HS-27A (cell line): ENCODE measurements at regions not wholly inside any gene's neighbourhood (a gene's known extent, or its start where the extent isn't known, plus 50 kb on each side); places are given as distances from the start of the nearest gene placed in this dataset.

Experiments
- DNase-seq: peaks from one replicate; pipeline ENCODE4 v3.0.0-alpha.2; 2012; ENCODE audit warnings: low read depth, missing footprints

GRCh38 chr6:23589811-23590210 lies 536.2 kb upstream of the NRSN1 start:
- DNase-seq = no peak

DNA sequence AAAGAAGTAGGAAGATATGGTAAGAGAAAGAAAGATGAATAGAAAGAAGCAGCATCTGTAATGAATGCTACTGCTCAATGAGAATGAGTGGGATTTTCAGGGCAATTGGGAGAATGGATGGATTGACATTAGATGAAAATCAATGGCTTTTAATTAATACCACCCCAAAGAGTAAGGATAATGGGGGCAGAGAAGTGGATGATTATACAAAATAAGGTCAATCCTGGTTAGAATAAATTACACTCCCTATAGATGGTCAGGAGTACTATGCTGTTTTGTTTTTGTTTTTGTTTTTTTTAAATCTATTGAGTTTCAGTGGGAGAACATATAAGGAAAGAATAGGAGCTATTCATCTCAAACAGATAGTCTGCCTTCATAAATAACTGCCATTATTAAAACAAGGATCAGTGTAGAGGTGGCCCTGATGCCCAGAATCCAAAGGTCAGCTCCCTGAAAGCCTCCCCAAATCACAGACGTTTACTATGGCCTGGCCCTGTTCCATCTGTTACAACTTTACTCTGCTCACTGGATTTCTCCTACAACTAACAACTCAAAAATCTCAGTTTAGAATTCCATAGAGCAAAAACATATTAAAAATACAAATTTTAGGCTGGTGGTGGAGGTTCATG lies 535.4 kb upstream of the NRSN1 start:
- no peak for DNase-seq

GRCh38 chr6:23591761-23592160 lies 534.3 kb upstream of the NRSN1 start:
- no peak for DNase-seq

- DNase-seq = no peak
Measured at GRCh38 chr6:23600118-23600517, 525.9 kb upstream of the NRSN1 start.

DNA sequence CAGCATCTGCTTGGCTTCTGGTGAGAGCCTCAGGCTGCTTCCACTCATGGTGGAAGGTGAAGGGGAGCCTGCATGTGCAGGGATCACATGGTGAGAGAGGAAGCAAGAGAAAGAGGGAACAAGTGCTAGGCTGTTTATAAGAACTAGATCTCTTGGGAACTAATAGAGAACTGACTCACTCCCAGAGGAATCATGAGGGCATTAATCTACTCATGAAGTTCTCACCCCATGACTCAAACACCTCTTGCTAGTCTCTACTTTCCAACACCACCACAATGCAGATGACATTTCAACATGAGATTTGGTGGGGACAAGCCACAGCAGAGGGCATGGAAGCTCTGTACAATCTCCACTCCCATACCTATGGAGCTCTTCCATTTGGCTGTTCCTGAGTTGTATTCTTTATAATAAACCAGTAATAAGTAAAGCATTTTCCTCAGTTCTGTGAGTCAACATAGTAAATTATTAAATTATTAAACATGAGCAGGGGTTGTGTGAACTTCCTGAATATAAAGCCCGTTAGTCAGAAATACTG lies 524.1 kb upstream of the NRSN1 start:
- DNase-seq = no peak

DNA sequence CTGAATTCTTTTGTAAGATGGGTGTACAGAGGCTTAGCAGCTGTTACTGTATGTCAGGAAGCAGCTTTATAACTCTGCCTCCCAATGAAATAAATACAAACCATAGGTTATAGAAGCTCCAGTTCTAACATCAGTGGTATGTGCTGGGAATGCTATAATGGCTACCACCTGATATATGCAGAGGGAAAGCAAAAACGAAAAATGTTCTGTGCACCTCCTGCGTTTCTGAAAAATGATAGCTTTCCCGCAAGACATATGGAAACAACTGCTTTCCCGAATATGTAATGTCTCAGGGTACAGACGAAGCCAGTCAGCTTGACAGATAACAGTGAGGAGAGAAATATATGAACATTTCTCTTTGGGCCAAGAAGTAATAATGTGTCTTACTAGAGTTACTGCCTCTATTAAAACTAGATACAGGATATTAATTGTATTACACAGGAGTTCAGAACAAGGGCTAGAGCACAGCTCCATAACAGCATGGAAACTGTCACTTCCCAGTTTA lies 517.0 kb upstream of the NRSN1 start:
- no peak for DNase-seq

DNA sequence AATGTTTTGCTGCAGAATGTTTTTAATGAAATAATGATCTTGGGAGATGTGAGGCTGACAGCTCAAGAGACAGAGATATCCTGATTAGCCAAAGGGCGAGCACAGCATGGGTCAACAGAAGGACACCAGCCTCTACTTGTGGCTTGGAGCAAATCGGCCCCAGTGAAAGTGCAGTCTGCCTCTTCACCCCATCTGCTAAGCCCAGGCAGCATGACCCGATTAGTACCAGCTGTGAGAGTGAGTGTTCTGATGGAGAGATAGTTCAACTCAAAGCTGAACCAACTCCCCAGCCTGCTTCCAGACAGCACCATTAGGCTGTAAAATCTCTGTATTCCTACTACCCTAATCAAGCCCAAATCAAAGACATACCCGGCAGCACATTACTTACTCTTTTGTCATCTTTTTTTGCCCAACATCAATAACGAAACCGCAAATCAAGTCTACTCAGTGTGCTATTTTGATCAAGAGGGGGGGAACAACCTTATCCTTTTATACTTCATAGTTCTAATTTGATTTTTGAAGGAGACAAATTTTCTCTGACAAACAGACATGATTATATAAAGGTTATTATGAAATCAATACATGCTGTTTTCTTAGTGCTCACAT lies 514.1 kb upstream of the NRSN1 start:
- DNase-seq = no peak

- DNase-seq = no peak
Measured at GRCh38 chr6:23618366-23618765, 507.6 kb upstream of the NRSN1 start.

- no peak for DNase-seq
Measured at GRCh38 chr6:23620911-23621401, 505.1 kb upstream of the NRSN1 start.

DNA sequence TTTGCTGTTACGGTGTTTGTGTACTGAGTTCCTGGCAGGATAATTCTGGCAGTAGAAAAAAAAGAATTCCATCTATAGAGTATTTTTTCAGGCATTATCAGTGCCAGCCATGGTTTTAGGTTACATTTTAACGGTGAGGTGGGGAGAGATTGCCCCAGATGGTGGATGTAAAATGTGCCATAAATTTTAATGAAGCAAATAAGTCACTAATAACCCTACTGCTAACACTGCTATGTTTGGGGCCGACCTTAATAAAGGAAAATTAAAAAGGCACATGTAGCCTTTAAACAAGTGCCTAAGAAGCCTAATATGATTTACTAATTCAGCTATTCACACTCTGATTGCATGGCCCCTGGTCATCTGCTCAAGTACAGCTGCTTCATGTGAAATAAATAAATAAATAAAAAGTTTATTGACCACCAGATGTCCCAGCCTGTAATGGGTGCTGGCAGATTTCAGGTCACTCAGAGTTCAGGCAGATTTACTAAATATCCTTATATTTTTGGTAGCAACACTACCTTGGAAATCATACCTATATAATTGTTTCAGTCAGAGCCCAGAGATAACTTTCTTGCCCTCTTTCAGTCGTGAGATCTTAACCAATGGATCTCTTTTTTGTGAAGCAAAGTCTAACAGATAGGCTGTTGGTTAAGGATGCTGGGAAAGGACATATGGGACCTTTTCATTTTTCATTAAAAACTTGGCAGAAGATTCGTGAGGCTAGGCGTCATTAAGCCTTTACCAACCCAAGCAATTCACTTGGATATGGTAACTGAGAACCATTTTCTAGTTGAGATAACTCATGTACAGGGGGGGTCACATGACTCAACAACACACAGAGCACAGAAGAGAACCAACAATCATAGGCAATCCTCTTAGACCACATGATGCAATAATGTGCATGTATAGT lies 495.0 kb upstream of the NRSN1 start:
- DNase-seq = no peak

GRCh38 chr6:23633996-23634395 lies 492.0 kb upstream of the NRSN1 start:
- DNase-seq = no peak

DNA sequence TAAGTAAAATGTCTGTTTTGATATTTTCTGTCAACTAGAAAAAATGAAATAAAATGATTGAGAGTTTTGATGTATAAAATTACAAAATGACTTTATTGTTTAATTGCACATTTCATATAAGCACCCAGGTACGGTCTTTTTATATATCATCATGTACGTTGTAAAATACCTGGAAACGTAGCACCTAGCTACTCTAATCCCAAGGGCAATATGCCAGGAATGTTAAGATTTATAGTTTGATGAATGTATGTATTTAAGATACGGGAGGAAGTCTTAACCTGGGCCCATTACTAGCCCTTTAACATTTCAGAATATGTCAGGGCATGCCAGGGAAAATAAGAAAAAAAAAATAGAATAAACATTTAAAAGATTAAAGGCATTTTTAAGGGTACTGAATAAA lies 490.9 kb upstream of the NRSN1 start:
- DNase-seq = no peak

DNA sequence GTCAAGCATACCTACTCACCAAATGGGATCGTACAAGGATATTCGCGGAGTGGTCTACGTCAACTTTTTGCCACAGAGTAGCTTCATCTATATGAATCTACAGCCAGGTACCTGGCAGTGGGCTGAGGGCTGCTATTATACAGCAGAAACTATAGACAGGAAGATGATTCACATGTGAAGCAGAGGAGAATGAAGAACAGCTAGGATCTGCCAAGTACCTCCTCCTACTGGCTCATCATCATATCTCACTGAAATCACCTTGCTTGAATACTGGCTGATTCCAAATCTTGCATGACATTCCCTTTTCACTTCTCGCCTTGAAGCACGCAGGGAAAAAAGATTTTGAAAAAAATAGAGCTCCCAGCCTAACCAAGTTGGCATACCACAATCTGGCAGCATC lies 488.7 kb upstream of the NRSN1 start:
- DNase-seq = no peak

DNA sequence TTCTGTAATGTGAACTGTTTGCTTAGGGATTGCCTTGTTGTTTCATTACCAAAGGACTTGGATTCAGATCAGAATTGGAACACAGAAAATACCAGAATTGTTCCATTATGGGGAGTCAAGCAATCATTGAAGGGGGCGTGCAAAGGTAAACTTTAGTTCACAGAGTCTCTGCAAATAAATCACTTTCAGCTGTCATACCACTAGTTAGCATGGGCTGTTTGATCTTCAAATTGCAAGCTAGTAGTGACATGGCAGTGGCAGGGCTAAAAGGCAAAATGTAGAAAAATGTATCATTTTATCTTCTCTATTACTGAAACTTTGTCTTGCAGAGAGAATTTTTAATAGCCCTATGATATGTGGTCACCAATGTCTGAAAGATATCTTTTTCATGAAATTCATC lies 483.2 kb upstream of the NRSN1 start:
- DNase-seq = no peak

DNA sequence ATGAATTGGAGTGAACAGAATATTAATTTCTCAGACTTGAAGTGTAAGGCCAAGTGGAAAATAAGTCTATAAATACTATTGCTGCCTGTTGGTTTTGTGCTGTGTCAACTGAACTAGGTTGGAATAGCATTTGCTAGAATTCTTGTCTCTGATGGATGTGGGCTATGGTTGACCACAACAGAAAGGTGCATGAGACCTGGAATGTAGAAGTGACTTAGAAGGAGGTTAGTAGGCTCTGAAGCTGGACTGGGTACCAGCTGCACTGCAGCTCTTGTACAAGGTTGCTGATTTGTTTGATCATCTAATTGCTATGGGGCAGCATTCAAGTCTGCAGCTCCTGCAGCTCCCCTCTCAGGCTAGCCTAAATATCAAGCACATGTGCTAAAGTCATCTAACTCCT lies 479.0 kb upstream of the NRSN1 start:
- no peak for DNase-seq

GRCh38 chr6:23650676-23651075 lies 475.3 kb upstream of the NRSN1 start:
- no peak for DNase-seq

- no peak for DNase-seq
Measured at GRCh38 chr6:23654745-23655144, 471.3 kb upstream of the NRSN1 start.

- no peak for DNase-seq
Measured at GRCh38 chr6:23655525-23655924, 470.5 kb upstream of the NRSN1 start.

DNA sequence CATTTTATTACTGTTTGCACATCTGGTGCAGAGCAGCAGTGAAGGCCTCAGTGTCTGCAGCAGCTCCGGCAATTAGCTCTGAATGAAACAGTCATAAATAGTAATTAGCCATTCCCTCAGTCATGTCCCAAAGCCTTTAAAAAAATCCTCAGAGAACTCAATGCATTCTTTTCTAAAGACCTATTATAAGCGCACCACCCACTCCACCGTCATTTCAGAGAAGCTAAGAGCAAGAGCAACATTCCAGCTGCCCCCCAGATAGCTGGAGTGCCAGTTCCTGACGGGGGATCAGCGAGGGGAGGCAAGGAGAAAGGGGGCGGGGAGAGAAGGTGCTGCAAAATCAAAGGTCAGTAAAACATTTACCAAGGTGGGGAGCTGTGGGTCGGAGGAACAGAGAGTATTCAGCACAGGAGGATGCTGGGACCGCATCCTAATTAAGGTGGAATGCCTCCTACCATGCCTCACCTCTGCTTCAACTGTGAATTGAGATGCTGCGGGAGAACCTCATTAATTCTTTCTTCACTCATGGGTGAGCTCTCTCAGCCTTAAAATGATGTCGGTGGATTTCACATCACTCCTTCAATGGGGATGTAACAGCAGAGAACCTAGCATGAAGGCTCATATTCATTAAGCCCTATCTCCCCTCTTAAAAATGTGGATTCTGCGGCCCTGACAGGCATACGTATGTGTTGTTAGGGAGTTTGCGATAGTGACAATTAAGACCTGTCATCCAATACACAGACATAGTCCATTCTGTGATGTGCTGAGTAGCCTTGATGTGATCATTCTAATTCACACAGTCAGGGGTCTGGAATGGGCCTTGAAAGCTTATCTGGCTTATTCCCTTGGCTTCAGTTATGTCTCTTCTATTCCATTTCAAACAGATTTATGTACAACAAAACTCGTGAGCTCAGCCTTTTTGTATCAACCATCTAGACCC lies 469.5 kb upstream of the NRSN1 start:
- no peak for DNase-seq

- DNase-seq = no peak
Measured at GRCh38 chr6:23659125-23659524, 466.9 kb upstream of the NRSN1 start.

DNA sequence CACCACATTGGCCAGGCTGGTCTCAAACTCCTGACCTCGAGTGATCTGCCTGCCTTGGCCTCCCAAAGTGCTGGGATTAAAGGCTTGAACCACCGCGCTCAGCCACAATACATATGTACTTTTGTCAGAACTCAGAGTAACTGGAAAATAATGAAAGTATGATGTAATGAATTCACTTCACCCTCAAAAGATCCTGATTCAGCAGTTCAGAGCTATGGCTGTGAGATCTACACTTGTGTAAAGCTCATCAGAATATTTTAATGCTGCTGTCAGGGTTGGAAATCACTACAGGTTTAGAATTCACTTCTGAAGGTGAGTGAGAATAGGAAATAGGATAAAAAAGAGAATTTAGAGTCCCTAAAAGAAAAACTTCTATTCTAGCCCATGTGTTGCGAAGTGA lies 464.5 kb upstream of the NRSN1 start:
- no peak for DNase-seq
